Breast epithelium (tissue), 3 donors: ENCODE measurements at regions not wholly inside any gene's neighbourhood (a gene's known extent, or its start where the extent isn't known, plus 50 kb on each side); places are given as distances from the start of the nearest gene placed in this dataset.

Experiments used
- CTCF ChIP-seq, 3 donors: fragments of 450-650 bp; IDR thresholded peaks; one replicate each; pipeline ENCODE4 v1.5.1; 2016 to 2017; ENCODE audit warnings: antibody characterized with exemption in 3 of 3, mild to moderate bottlenecking in 3 of 3, moderate library complexity in 3 of 3
- POLR2A ChIP-seq: fragments of 450-650 bp; IDR thresholded peaks from one replicate; pipeline ENCODE4 v1.6.1; 2016; ENCODE audit warnings: antibody characterized with exemption, mild to moderate bottlenecking, moderate library complexity
- POLR2AphosphoS5 ChIP-seq, 3 donors: sonication (generic); formaldehyde crosslinking; IDR thresholded peaks; one replicate each; pipeline ENCODE4 v1.6.1; 2017; ENCODE audit warnings: antibody characterized with exemption in 3 of 3

GRCh38 chr11:91921974-91922373, 302.6 kb upstream of the FAT3 start:
- no peak for TF ChIP-seq CTCF (IDR thresholded peaks at IDR 0.05)
- TF ChIP-seq POLR2AphosphoS5 (IDR thresholded peaks at IDR 0.05), result no peak
- no peak for TF ChIP-seq POLR2A
